Right lobe of liver (tissue), 6 donors: ENCODE measurements at regions not wholly inside any gene's neighbourhood (a gene's known extent, or its start where the extent isn't known, plus 50 kb on each side); places are given as distances from the start of the nearest gene placed in this dataset.

Experiments
- ATAC-seq, 4 donors: fragments of 200-7000 bp; cut with Tn5 transposase; one replicate each; pipeline ENCODE4 v1.9.1; 2020; ENCODE audit warnings: mild to moderate bottlenecking in 4 of 4, moderate library complexity in 4 of 4
- DNase-seq, 3 donors: peaks; one replicate each; pipeline ENCODE4 v3.0.0-alpha.2; 2020
- H3K27ac ChIP-seq, 3 donors: fragments of 200-600 bp; one replicate each; pipeline ENCODE4 v1.8.0; 2022
- H3K27me3 ChIP-seq, 2 donors: fragments of 200-600 bp; one replicate each; pipeline ENCODE4 v1.8.0; 2022
- H3K36me3 ChIP-seq, 4 donors: fragments of 200-600 bp; sonication (generic) in 1 of 4; one replicate each; pipeline versions ENCODE4 v1.5.1 to v1.8.0; 2017 to 2022; ENCODE audit warnings: control low read depth in 1 of 4
- H3K4me1 ChIP-seq, 4 donors: fragments of 200-600 bp; sonication (generic) in 1 of 4; one replicate each; pipeline versions ENCODE4 v1.5.1 to v1.8.0; 2017 to 2022; ENCODE audit warnings: control low read depth in 1 of 4
- H3K4me3 ChIP-seq, 3 donors: fragments of 200-600 bp; one replicate each; pipeline ENCODE4 v1.8.0; 2022
- H3K9me3 ChIP-seq, 4 donors: fragments of 200-600 bp; sonication (generic) in 1 of 4; one replicate each; pipeline versions ENCODE4 v1.5.1 to v1.8.0; 2017 to 2022; ENCODE audit warnings: control low read depth in 1 of 4
- POLR2A ChIP-seq: fragments of 450-650 bp; IDR thresholded peaks from one replicate; pipeline ENCODE4 v1.6.1; 2017; ENCODE audit warnings: antibody characterized with exemption, mild to moderate bottlenecking
- WGBS: methylation state at CpG from one replicate; pipeline ENCODE4 v1.1.6; 2018; ENCODE audit warnings: low coverage, low lambda C conversion rate; ENCODE audit not compliant: insufficient coverage; ENCODE audit errors: missing lambda C conversion rate; 5-methylcytosine and 5-hydroxymethylcytosine counted together
- intact Hi-C, 2 donors: fragments of 100-400 bp; cut with DNase I; formaldehyde crosslinking; loops; one replicate each; pipeline versions ENCODE4 v1.11.2 to v1.14.1; 2022
- TF ChIP-seq, protein P1 (sequence below), 4 donors: fragments of 200-600 bp in 3 of 4; fragments of 450-650 bp in 1 of 4; IDR thresholded peaks; one replicate each; pipeline versions ENCODE4 v1.5.1 to v1.8.0; 2016 to 2022; ENCODE audit warnings: antibody characterized with exemption in 4 of 4, mild to moderate bottlenecking in 2 of 4
- donor health status: DM: no; HTN: yes; CAD: no.
- donor health status: DM: no; HTN: no; CAD: no.
- donor health status: DM: no; HTN: no; CAD: no.
- donor health status: DM: no; HTN: yes; CAD: no.
- donor health status: DM: no; HTN: yes; CAD: no.

- no peaks in the 10 kb centered on the region for H3K9me3 ChIP-seq
- intact Hi-C loops = no loop called here
- no peaks in the 10 kb centered on the region for H3K36me3 ChIP-seq
- H3K27me3 ChIP-seq = no peaks in the 10 kb centered on the region
- ATAC-seq (no peak), DNase-seq (no peak)
- WGBS = 69% methylated on average over 4 of the region's 5 CpGs
- H3K4me1 ChIP-seq = no peaks in the 10 kb centered on the region
- no peak overlapping the region for H3K27ac ChIP-seq
- TF ChIP-seq POLR2A = no peak
- TF ChIP-seq, protein P1, sequence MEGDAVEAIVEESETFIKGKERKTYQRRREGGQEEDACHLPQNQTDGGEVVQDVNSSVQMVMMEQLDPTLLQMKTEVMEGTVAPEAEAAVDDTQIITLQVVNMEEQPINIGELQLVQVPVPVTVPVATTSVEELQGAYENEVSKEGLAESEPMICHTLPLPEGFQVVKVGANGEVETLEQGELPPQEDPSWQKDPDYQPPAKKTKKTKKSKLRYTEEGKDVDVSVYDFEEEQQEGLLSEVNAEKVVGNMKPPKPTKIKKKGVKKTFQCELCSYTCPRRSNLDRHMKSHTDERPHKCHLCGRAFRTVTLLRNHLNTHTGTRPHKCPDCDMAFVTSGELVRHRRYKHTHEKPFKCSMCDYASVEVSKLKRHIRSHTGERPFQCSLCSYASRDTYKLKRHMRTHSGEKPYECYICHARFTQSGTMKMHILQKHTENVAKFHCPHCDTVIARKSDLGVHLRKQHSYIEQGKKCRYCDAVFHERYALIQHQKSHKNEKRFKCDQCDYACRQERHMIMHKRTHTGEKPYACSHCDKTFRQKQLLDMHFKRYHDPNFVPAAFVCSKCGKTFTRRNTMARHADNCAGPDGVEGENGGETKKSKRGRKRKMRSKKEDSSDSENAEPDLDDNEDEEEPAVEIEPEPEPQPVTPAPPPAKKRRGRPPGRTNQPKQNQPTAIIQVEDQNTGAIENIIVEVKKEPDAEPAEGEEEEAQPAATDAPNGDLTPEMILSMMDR (IDR thresholded peaks at IDR 0.05) = no peak
- H3K4me3 ChIP-seq = no peak overlapping the region
Observed at GRCh38 chr5:12837592-12837991, 933.3 kb upstream of the CTNND2 start.

DNA sequence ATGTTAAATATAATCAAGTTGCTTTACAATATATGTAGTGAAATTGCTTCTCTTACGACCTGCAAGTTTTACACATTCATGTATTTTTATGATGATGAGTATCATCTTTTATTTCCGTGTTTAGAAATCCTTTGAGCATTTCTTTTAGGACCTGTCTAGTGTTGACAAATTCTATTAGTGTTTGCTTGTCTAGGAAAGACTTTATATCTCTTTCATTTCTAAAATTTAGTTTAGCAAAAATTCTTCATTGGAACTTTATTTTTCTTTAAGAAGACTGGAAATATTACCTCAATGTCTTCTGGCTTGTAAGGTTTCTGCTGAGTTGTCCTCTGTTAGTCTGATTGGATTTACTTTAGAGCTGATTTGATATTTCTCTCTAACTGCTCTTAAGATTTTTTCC, 920.9 kb upstream of the CTNND2 start:
- no peak overlapping the region for H3K27ac ChIP-seq
- H3K9me3 ChIP-seq = no peaks in the 10 kb centered on the region
- no peaks in the 10 kb centered on the region for H3K36me3 ChIP-seq
- DNase-seq (no peak), ATAC-seq (no peak)
- 22% methylated on average over 2 of the region's 2 CpGs for WGBS
- H3K4me3 ChIP-seq = no peak overlapping the region
- H3K27me3 ChIP-seq = no peaks in the 10 kb centered on the region
- no peaks in the 10 kb centered on the region for H3K4me1 ChIP-seq
- TF ChIP-seq, protein P1 (IDR thresholded peaks at IDR 0.05) = no peak
- TF ChIP-seq POLR2A = no peak
- intact Hi-C loops = no loop called here

DNA sequence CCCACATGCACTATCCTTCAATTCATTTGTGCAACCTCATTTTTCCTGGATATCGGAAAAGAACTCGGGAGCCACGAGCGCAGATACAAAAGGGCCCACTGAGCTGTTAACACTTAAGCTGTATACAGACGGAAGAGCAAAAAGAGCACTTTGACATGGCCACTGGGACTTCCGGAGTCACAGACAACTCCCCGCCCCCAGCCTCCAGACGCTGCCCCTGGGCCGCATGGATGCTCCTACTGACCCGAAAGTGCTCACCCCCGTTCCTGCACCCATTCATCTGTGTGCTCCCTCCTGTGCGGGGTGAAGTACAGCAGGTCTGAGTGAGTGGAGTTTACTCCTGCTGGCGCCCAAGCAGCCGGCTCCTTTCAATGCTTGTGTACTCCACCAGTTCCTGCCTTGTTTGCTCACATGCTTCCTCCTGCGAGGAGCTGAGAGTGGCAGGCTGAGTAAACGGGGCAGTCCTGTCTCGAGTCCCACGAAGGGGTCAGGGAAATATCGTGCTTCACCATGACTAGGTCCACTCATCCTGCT, 901.0 kb upstream of the CTNND2 start:
- Histone ChIP-seq H3K36me3 (no peaks in the 10 kb centered on the region), H3K27me3 (no peaks in the 10 kb centered on the region), H3K4me1 (no peaks in the 10 kb centered on the region), H3K4me3 (no peak overlapping the region), H3K27ac (no peak overlapping the region), H3K9me3 (no peaks in the 10 kb centered on the region)
- ATAC-seq (peak in 1 of 4 donors; percentile 17), DNase-seq (no peak)
- TF ChIP-seq, protein P1 (IDR thresholded peaks at IDR 0.05) = no peak
- no peak for TF ChIP-seq POLR2A
- intact Hi-C loops = no loop called here
- 69% methylated on average over 17 of the region's 19 CpGs for WGBS

DNA sequence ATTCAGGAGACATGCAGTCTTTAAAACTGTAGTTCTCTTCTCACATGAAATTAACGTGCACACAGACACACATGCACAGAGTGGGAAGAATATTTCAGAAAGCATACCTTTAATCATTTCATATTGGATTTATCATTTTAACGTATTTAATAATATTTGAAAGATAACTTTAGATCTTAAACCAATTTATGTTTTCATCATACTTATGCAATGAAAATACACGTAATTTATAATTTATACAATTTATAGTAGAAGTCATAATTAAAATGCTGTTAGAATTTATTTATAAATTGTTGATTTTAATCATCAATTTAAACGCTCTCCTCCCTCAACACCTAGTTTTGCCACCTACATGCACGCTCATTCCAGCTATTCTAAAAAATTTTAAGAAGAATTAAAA, 894.9 kb upstream of the CTNND2 start:
- Histone ChIP-seq H3K4me3 (no peak overlapping the region), H3K36me3 (no peaks in the 10 kb centered on the region), H3K27me3 (no peaks in the 10 kb centered on the region), H3K4me1 (no peaks in the 10 kb centered on the region), H3K9me3 (no peaks in the 10 kb centered on the region), H3K27ac (no peak overlapping the region)
- 47% methylated on average over 5 of the region's 5 CpGs for WGBS
- intact Hi-C loops = no loop called here
- ATAC-seq (no peak), DNase-seq (no peak)
- TF ChIP-seq, protein P1 (IDR thresholded peaks at IDR 0.05) = no peak
- no peak for TF ChIP-seq POLR2A

- Histone ChIP-seq H3K4me1 (no peaks in the 10 kb centered on the region), H3K27me3 (no peaks in the 10 kb centered on the region), H3K9me3 (no peaks in the 10 kb centered on the region), H3K4me3 (no peak overlapping the region), H3K36me3 (no peaks in the 10 kb centered on the region), H3K27ac (no peak overlapping the region)
- intact Hi-C loops = no loop called here
- WGBS = 50% methylated on average over 2 of the region's 19 CpGs
- ATAC-seq (peak in 1 of 4 donors; percentile 33), DNase-seq (peak in 1 of 3 donors; percentile 46)
- TF ChIP-seq POLR2A = no peak
- TF ChIP-seq, protein P1 (IDR thresholded peaks at IDR 0.05) = no peak
Observed at GRCh38 chr5:12795333-12795663, 891.1 kb upstream of the CTNND2 start.
